Trophoblast cell (in vitro differentiated cells and primary cell): ENCODE measurements at regions not wholly inside any gene's neighbourhood (a gene's known extent, or its start where the extent isn't known, plus 50 kb on each side); places are given as distances from the start of the nearest gene placed in this dataset.

Source experiments
- DNase-seq, 2 donors: peaks; one replicate each; pipeline ENCODE4 v3.0.0-alpha.2; 2016
- H2AFZ ChIP-seq: 2 replicates; pipeline ENCODE4 v1.6.1; 2013; ENCODE audit warnings: low read length, moderate library complexity, mild to moderate bottlenecking; ENCODE audit not compliant: insufficient read depth, poor library complexity
- H2AK5ac ChIP-seq: 2 replicates; pipeline ENCODE4 v1.6.1; 2013; ENCODE audit warnings: mild to moderate bottlenecking, low read length
- H2BK120ac ChIP-seq: 2 replicates; pipeline ENCODE4 v1.6.1; 2013; ENCODE audit warnings: low read length, mild to moderate bottlenecking, moderate library complexity; ENCODE audit not compliant: insufficient read depth, poor library complexity
- H2BK12ac ChIP-seq: 2 replicates; pipeline ENCODE4 v1.6.1; 2013; ENCODE audit warnings: mild to moderate bottlenecking, low read length, moderate library complexity
- H2BK5ac ChIP-seq: 2 replicates; pipeline ENCODE4 v1.6.1; 2013; ENCODE audit warnings: low read length, low read depth, moderate library complexity, mild to moderate bottlenecking; ENCODE audit not compliant: poor library complexity
- H3K14ac ChIP-seq: 2 replicates; pipeline ENCODE4 v1.6.1; 2013; ENCODE audit warnings: mild to moderate bottlenecking, low read length
- H3K18ac ChIP-seq: 2 replicates; pipeline ENCODE4 v1.6.1; 2013; ENCODE audit warnings: mild to moderate bottlenecking, low read length
- H3K23ac ChIP-seq: 2 replicates; pipeline ENCODE4 v1.6.1; 2013; ENCODE audit warnings: low read length
- H3K27ac ChIP-seq: 2 replicates; pipeline ENCODE4 v1.5.1; 2013; ENCODE audit warnings: low read depth, mild to moderate bottlenecking, inconsistent platforms, low read length, moderate library complexity
- H3K27me3 ChIP-seq: 2 replicates; pipeline ENCODE4 v1.6.1; 2013; ENCODE audit warnings: inconsistent platforms, mild to moderate bottlenecking, low read length, moderate library complexity; ENCODE audit not compliant: insufficient read depth
- H3K36me3 ChIP-seq, 2 experiments: 1 replicate in 1 of 2; 2 replicates in 1 of 2; pipeline ENCODE4 v1.6.1; 2013; ENCODE audit warnings: low read length in 2 of 2, mild to moderate bottlenecking in 2 of 2, moderate library complexity in 1 of 2; ENCODE audit not compliant: insufficient read depth in 2 of 2, control insufficient read depth in 1 of 2
- H3K4ac ChIP-seq: 2 replicates; pipeline ENCODE4 v1.6.1; 2013; ENCODE audit warnings: low read depth, mild to moderate bottlenecking, low read length, moderate library complexity
- H3K4me1 ChIP-seq, 2 experiments: 1 replicate in 1 of 2; 2 replicates in 1 of 2; pipeline ENCODE4 v1.6.1; 2013; ENCODE audit warnings: low read length in 2 of 2, mild to moderate bottlenecking in 2 of 2, moderate library complexity in 1 of 2; ENCODE audit not compliant: insufficient read depth in 2 of 2, control insufficient read depth in 1 of 2
- H3K4me2 ChIP-seq: 2 replicates; pipeline ENCODE4 v1.6.1; 2013; ENCODE audit warnings: inconsistent platforms, mild to moderate bottlenecking, low read length, moderate library complexity
- H3K4me3 ChIP-seq: 2 replicates; pipeline ENCODE4 v1.5.1; 2013; ENCODE audit warnings: mild to moderate bottlenecking, low read depth, low read length, inconsistent platforms
- H3K79me1 ChIP-seq: one replicate; pipeline ENCODE4 v1.6.1; 2013; ENCODE audit warnings: low read length
- H3K79me2 ChIP-seq: 2 replicates; pipeline ENCODE4 v1.6.1; 2013; ENCODE audit warnings: low read length, mild to moderate bottlenecking; ENCODE audit not compliant: control insufficient read depth, insufficient read depth, poor library complexity
- H3K9ac ChIP-seq: 2 replicates; pipeline ENCODE4 v1.6.1; 2013; ENCODE audit warnings: mild to moderate bottlenecking, low read length
- H3K9me3 ChIP-seq: 2 replicates; pipeline ENCODE4 v1.6.1; 2013; ENCODE audit warnings: low read depth, mild to moderate bottlenecking, control low read depth, inconsistent platforms, low read length; ENCODE audit not compliant: insufficient read depth
- H4K12ac ChIP-seq: 2 replicates; pipeline ENCODE4 v1.6.1; 2013; ENCODE audit warnings: low read depth, mild to moderate bottlenecking, low read length, moderate library complexity
- H4K8ac ChIP-seq: 2 replicates; pipeline ENCODE4 v1.6.1; 2013; ENCODE audit warnings: low read depth, mild to moderate bottlenecking, low read length, moderate library complexity
- H4K91ac ChIP-seq: one replicate; pipeline ENCODE4 v1.6.1; 2013; ENCODE audit warnings: low read depth, mild to moderate bottlenecking, low read length, moderate library complexity
- WGBS: extraction: QIAGEN DNeasy Blood & Tissue Kit; methylation state at CpG from one replicate; pipeline ENCODE4 v1.1.7; 2013; ENCODE audit warnings: missing lambda C conversion rate; ENCODE audit not compliant: insufficient read length, insufficient coverage; ENCODE audit errors: extremely low coverage; 5-methylcytosine and 5-hydroxymethylcytosine counted together

- Histone ChIP-seq H3K79me1 (no peaks in the 10 kb centered on the region), H4K8ac (no peak overlapping the region)
Observed at GRCh38 chr10:131387018-131387529, 75.6 kb upstream of the TCERG1L start.

DNA sequence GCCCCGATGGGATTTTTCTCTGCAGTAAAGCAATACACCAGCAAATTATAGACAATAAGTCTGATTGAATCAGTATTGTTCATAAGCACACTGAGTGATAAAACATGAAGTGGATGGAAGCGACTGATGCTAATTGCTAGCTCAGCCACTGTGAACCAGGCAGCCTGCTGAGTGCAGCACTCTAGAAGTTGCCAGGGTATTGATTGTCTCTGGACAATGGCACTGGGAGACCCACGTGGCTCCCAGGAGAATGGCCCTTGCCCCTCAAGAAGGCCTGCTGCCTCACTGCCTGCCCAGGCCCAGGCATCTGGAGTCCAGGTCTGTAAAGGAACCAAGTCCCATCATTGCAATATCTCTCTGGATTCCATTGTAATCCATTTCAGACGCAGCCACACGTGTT lies 80.4 kb upstream of the TCERG1L start:
- Histone ChIP-seq H2AK5ac (no peak overlapping the region), H2BK12ac (no peak overlapping the region), H3K4me2 (no peak overlapping the region), H4K12ac (no peak overlapping the region), H3K9me3 (peaks cover 5% of the 10 kb centered on the region), H3K4ac (no peak overlapping the region), H3K79me1 (no peaks in the 10 kb centered on the region), H3K4me3 (no peak overlapping the region), H3K4me1 (no peaks in the 10 kb centered on the region), H2BK5ac (no peak overlapping the region), H2AFZ (no peak overlapping the region), H4K8ac (no peak overlapping the region), H3K27ac (no peak overlapping the region), H3K27me3 (no peaks in the 10 kb centered on the region), H3K18ac (no peak overlapping the region), H4K91ac (no peak overlapping the region), H3K9ac (no peak overlapping the region), H3K36me3 (no peaks in the 10 kb centered on the region), H3K79me2 (no peaks in the 10 kb centered on the region), H2BK120ac (no peak overlapping the region), H3K14ac (no peak overlapping the region), H3K23ac (no peak overlapping the region)
- no peak for DNase-seq
- no CpG with 5 or more reads among the region's 5 CpGs for WGBS

More at GRCh38 chr10:131387018-131387529, 75.6 kb upstream of the TCERG1L start:
- Histone ChIP-seq H2AFZ (no peak overlapping the region), H2BK5ac (no peak overlapping the region), H3K36me3 (no peaks in the 10 kb centered on the region), H3K27ac (no peak overlapping the region), H4K91ac (no peak overlapping the region), H3K9ac (no peak overlapping the region), H2BK120ac (no peak overlapping the region), H3K14ac (no peak overlapping the region), H3K9me3 (peaks cover 11% of the 10 kb centered on the region), H3K4me3 (no peak overlapping the region), H3K4me2 (no peak overlapping the region), H4K12ac (no peak overlapping the region), H3K4ac (no peak overlapping the region), H2BK12ac (no peak overlapping the region), H3K23ac (no peak overlapping the region), H3K79me2 (no peaks in the 10 kb centered on the region), H2AK5ac (no peak overlapping the region), H3K27me3 (no peaks in the 10 kb centered on the region), H3K18ac (no peak overlapping the region), H3K4me1 (no peaks in the 10 kb centered on the region)
- whole genome bisulfite sequencing: no CpG with 5 or more reads among the region's 11 CpGs
- no peak for DNase-seq

DNA sequence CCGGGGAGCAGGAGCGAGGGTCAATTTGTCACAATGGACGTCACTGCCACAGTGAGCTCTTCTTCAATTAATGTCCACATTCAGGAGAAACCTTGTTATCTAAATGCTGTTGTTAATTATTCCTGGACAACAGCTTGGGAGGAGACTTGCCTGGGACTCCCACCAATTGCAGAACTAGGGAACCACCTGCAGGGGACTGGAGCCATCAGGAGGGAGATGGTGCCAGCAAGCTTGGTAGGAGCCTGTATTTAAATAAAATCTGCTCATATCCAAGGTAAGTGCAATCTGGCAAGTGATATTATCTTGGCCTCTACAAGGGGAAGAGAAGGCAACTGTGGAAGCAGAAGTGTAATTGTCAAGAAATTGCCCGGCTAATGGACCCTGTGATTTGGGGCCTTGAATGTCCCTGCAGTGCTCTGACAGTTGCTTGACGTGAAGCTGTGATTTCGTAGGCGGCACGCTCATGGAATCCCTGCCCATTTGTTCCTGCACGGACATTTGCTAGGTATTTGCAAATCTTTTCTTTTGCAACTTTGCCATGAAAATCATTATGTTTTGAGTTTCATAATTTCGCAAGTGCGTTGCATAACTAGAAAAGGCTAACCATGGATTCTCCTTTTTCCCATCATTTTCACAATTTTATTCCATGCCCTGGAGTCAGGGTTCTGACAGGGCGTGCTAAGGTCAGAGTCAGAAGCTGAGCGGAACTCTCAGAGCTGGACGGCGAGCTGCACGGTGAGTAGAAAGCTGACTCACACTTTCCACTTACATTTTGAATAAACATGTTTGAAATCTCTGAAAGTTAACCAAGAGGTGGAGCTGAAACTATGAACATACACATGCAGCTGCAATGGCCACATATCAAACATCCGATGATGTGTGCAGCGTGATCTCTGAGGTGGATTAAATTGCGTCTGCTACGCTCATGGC lies 84.9 kb upstream of the TCERG1L start:
- no peak overlapping the region for H2BK5ac ChIP-seq
- peak in 1 of 2 donors; percentile 2 for DNase-seq
- H3K4ac ChIP-seq: no peak overlapping the region
- H3K23ac ChIP-seq: no peak overlapping the region
- no peak overlapping the region for H2BK12ac ChIP-seq
- H3K4me1 ChIP-seq: no peaks in the 10 kb centered on the region
- H4K8ac ChIP-seq: no peak overlapping the region
- no peak overlapping the region for H3K9ac ChIP-seq
- no peak overlapping the region for H3K18ac ChIP-seq
- H3K4me3 ChIP-seq: no peak overlapping the region
- H3K27me3 ChIP-seq: no peaks in the 10 kb centered on the region
- H4K12ac ChIP-seq: no peak overlapping the region
- no peak overlapping the region for H3K4me2 ChIP-seq
- H2AK5ac ChIP-seq: no peak overlapping the region
- no peak overlapping the region for H2AFZ ChIP-seq
- H3K79me2 ChIP-seq: no peaks in the 10 kb centered on the region
- no peak overlapping the region for H2BK120ac ChIP-seq
- H3K9me3 ChIP-seq: peaks cover 2% of the 10 kb centered on the region
- H3K36me3 ChIP-seq: no peaks in the 10 kb centered on the region
- H4K91ac ChIP-seq: no peak overlapping the region
- H3K14ac ChIP-seq: no peak overlapping the region
- no peak overlapping the region for H3K27ac ChIP-seq
- H3K79me1 ChIP-seq: no peaks in the 10 kb centered on the region
- WGBS: no CpG with 5 or more reads among the region's 20 CpGs

GRCh38 chr10:131398166-131398565 lies 86.6 kb upstream of the TCERG1L start:
- Histone ChIP-seq H3K4ac (no peak overlapping the region), H3K79me2 (no peaks in the 10 kb centered on the region), H3K9ac (no peak overlapping the region), H3K9me3 (no peaks in the 10 kb centered on the region), H2BK12ac (no peak overlapping the region), H2AK5ac (no peak overlapping the region), H3K27ac (no peak overlapping the region), H2BK5ac (no peak overlapping the region), H2AFZ (no peak overlapping the region), H3K79me1 (no peaks in the 10 kb centered on the region), H4K12ac (no peak overlapping the region), H4K91ac (no peak overlapping the region), H3K23ac (no peak overlapping the region), H3K27me3 (no peaks in the 10 kb centered on the region), H3K4me3 (no peak overlapping the region), H4K8ac (no peak overlapping the region), H3K14ac (no peak overlapping the region), H3K18ac (no peak overlapping the region), H3K4me2 (no peak overlapping the region), H3K4me1 (no peaks in the 10 kb centered on the region), H3K36me3 (no peaks in the 10 kb centered on the region), H2BK120ac (no peak overlapping the region)
- DNase-seq: no peak
- WGBS: no CpG with 5 or more reads among the region's 5 CpGs
